Activated B cell treated with CpG ODN at 0.5 μM for 24 hours (primary cell): ENCODE measurements at regions not wholly inside any gene's neighbourhood (a gene's known extent, or its start where the extent isn't known, plus 50 kb on each side); places are given as distances from the start of the nearest gene placed in this dataset.

Source experiments
- ATAC-seq: fragments of 200-7000 bp; cut with Tn5 transposase; one replicate; pipeline ENCODE4 v1.10.0; 2021; ENCODE audit warnings: low read depth, mild to moderate bottlenecking, moderate library complexity
- CTCF ChIA-PET: fragments of 350-600 bp; sonication (Branson Sonifier 250); formaldehyde crosslinking; loops from one replicate; lab custom pipeline; 2021; ENCODE audit warnings: antibody characterized with exemption; lab: Charles Lee
- POLR2A ChIA-PET: fragments of 350-600 bp; sonication (Branson Sonifier 250); formaldehyde crosslinking; loops from one replicate; lab custom pipeline; 2021; ENCODE audit warnings: antibody characterized with exemption; lab: Charles Lee
- DNase-seq: peaks from one replicate; pipeline ENCODE4 v3.0.0; 2022
- H3K27ac Mint-ChIP-seq: one replicate; pipeline ENCODE4 v1.8.0; 2020; ENCODE audit warnings: mixed read lengths
- H3K27me3 Mint-ChIP-seq: one replicate; pipeline ENCODE4 v1.8.0; 2021; ENCODE audit warnings: mixed read lengths
- H3K36me3 Mint-ChIP-seq: one replicate; pipeline ENCODE4 v1.8.0; 2021; ENCODE audit warnings: low read depth, mixed read lengths
- H3K4me1 Mint-ChIP-seq: one replicate; pipeline ENCODE4 v1.8.0; 2021; ENCODE audit warnings: mixed read lengths
- H3K4me3 Mint-ChIP-seq: one replicate; pipeline ENCODE4 v1.8.0; 2020; ENCODE audit warnings: mild to moderate bottlenecking, mixed read lengths
- H3K9me3 Mint-ChIP-seq: one replicate; pipeline ENCODE4 v1.8.0; 2020; ENCODE audit warnings: mixed read lengths
- intact Hi-C: fragments of 100-400 bp; cut with micrococcal nuclease; formaldehyde crosslinking; loops from one replicate; pipeline ENCODE4 v1.15.1; 2024
- TF ChIP-seq, protein P1 (sequence below): fragments of 200-600 bp; IDR thresholded peaks from one replicate; pipeline ENCODE4 v1.8.0; 2022; ENCODE audit warnings: antibody characterized with exemption, mild to moderate bottlenecking

DNA sequence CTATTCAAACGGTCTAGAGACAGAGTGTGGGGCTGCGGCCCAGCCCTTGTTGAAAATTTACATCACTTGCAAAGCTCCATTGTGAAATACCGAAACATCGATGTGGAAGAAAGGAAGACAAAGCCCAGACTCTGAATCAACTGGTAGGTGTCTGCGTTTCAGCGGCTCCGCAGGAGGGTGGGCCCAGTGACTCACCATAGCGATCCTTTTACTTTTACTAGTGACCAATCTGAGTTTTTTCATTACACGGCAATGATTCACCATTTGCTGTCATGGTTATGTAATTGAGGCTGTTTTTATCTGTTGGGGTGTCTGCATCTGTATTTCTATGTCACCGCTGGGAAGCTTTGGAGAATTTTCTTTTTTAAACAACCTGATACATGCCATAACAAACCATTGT lies 66.6 kb upstream of the ODC1 start:
- TF ChIP-seq, protein P1, sequence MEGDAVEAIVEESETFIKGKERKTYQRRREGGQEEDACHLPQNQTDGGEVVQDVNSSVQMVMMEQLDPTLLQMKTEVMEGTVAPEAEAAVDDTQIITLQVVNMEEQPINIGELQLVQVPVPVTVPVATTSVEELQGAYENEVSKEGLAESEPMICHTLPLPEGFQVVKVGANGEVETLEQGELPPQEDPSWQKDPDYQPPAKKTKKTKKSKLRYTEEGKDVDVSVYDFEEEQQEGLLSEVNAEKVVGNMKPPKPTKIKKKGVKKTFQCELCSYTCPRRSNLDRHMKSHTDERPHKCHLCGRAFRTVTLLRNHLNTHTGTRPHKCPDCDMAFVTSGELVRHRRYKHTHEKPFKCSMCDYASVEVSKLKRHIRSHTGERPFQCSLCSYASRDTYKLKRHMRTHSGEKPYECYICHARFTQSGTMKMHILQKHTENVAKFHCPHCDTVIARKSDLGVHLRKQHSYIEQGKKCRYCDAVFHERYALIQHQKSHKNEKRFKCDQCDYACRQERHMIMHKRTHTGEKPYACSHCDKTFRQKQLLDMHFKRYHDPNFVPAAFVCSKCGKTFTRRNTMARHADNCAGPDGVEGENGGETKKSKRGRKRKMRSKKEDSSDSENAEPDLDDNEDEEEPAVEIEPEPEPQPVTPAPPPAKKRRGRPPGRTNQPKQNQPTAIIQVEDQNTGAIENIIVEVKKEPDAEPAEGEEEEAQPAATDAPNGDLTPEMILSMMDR = no peak
- Mint-ChIP-seq H3K4me3 (no peak overlapping the region), H3K36me3 (peaks cover 2% of the 10 kb centered on the region), H3K4me1 (no peaks in the 10 kb centered on the region), H3K9me3 (peaks cover 16% of the 10 kb centered on the region), H3K27ac (no peak overlapping the region), H3K27me3 (no peaks in the 10 kb centered on the region)
- ChIA-PET CTCF (no interaction called here), POLR2A (no interaction called here)
- DNase-seq = no peak
- intact Hi-C loops = no loop called here
- no peak for ATAC-seq

- ChIA-PET CTCF (no interaction called here), POLR2A (no interaction called here)
- no peak overlapping the region for H3K27ac Mint-ChIP-seq
- ATAC-seq (no peak), DNase-seq (no peak)
- H3K4me3 Mint-ChIP-seq = no peak overlapping the region
- H3K27me3 Mint-ChIP-seq = no peaks in the 10 kb centered on the region
- TF ChIP-seq, protein P1 = no peak
- peaks cover 2% of the 10 kb centered on the region for H3K36me3 Mint-ChIP-seq
- H3K4me1 Mint-ChIP-seq = no peaks in the 10 kb centered on the region
- H3K9me3 Mint-ChIP-seq = peaks cover 16% of the 10 kb centered on the region
- intact Hi-C loops = no loop called here
These were observed 66.1 kb upstream of the ODC1 start for GRCh38 chr2:10514273-10514672.

GRCh38 chr2:10513201-10513600 lies 65.1 kb upstream of the ODC1 start:
- Mint-ChIP-seq H3K4me1 (no peaks in the 10 kb centered on the region), H3K27me3 (no peaks in the 10 kb centered on the region), H3K4me3 (no peak overlapping the region), H3K36me3 (peaks cover 2% of the 10 kb centered on the region), H3K27ac (no peak overlapping the region), H3K9me3 (peaks cover 16% of the 10 kb centered on the region)
- ChIA-PET POLR2A (no interaction called here), CTCF (no interaction called here)
- ATAC-seq (no peak), DNase-seq (no peak)
- TF ChIP-seq, protein P1 = no peak
- intact Hi-C loops = no loop called here

- Mint-ChIP-seq H3K36me3 (no peaks in the 10 kb centered on the region), H3K27ac (no peak overlapping the region), H3K4me1 (no peaks in the 10 kb centered on the region), H3K4me3 (no peak overlapping the region), H3K27me3 (peaks cover 3% of the 10 kb centered on the region), H3K9me3 (no peaks in the 10 kb centered on the region)
- intact Hi-C loops = no loop called here
- ATAC-seq = no peak
- POLR2A ChIA-PET = no interaction called here
- DNase-seq = no peak
- CTCF ChIA-PET = no interaction called here
- TF ChIP-seq, protein P1 = no peak
These were observed 59.9 kb upstream of the ODC1 start for GRCh38 chr2:10508038-10508437.

DNA sequence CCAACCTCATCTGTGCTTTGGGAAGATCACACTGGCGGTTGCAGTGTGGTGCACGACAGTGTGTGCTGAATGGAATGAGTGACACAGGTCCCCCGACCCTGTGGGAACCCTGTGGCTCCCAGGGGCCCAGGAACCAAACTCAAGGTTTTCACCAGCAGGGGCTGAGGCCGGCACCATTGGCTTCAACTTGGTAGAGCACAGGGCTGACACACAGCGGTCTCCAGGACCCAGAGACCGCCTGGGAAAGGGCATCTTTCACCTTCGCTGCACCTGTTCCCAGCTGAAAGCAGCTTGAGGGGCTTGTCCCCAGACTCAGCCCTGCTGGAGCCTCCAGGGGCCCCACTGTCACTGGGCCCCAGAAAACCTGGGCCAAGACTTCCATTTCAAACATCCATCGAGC lies 59.0 kb upstream of the ODC1 start:
- intact Hi-C loops = no loop called here
- Mint-ChIP-seq H3K36me3 (no peaks in the 10 kb centered on the region), H3K4me3 (no peak overlapping the region), H3K9me3 (no peaks in the 10 kb centered on the region), H3K27me3 (peaks cover 9% of the 10 kb centered on the region), H3K4me1 (no peaks in the 10 kb centered on the region), H3K27ac (no peak overlapping the region)
- POLR2A ChIA-PET = interaction anchor here (0.6 kb wide), 1 partner anchor 788 kb away, joined by 3 read pairs; no protein-coding TSS in a partner anchor
- ATAC-seq (no peak), DNase-seq (no peak)
- CTCF ChIA-PET = no interaction called here
- TF ChIP-seq, protein P1 = no peak
